ENCODE measurements at regions not wholly inside any gene's neighbourhood (a gene's known extent, or its start where the extent isn't known, plus 50 kb on each side); places are given as distances from the start of the nearest gene placed in this dataset.

- Histone ChIP-seq H3K27ac (ENCODE audit: low read length) (no peak overlapping the region), H3K9me2 (replicated peaks; ENCODE audit: insufficient read depth, low read length) (no peaks in the 10 kb centered on the region), H3K4me3 (ENCODE audit: low read length) (no peak overlapping the region), H3K27me3 (ENCODE audit: low read length) (no peaks in the 10 kb centered on the region), H3K4me2 (ENCODE audit: low read depth, low read length, poor library complexity, severe bottlenecking) (no peak overlapping the region), H3K4me1 (ENCODE audit: low read length) (no peaks in the 10 kb centered on the region), H3K9me3 (ENCODE audit: low read length) (no peaks in the 10 kb centered on the region), H3K79me2 (ENCODE audit: low read length) (no peaks in the 10 kb centered on the region), H2AFZ (ENCODE audit: low read length) (no peak overlapping the region), H4K20me1 (ENCODE audit: insufficient read depth, low read depth, low read length) (no peaks in the 10 kb centered on the region), H3K9ac (ENCODE audit: low read length) (no peak overlapping the region), H3K36me3 (ENCODE audit: insufficient read depth, low read length) (no peaks in the 10 kb centered on the region)
- DNase-seq, result no peak
Observed at GRCh38 chr12:131254374-131254773, 300.7 kb downstream of the ADGRD1 start.

- H3K4me2 ChIP-seq (ENCODE audit: low read depth, low read length, poor library complexity, severe bottlenecking), result no peak overlapping the region
- no peaks in the 10 kb centered on the region for H3K79me2 ChIP-seq (ENCODE audit: low read length)
- H3K27ac ChIP-seq (ENCODE audit: low read length), result no peak overlapping the region
- no peak for DNase-seq
- H3K4me1 ChIP-seq (ENCODE audit: low read length), result no peaks in the 10 kb centered on the region
- H4K20me1 ChIP-seq (ENCODE audit: insufficient read depth, low read depth, low read length), result no peaks in the 10 kb centered on the region
- H3K9me2 ChIP-seq (replicated peaks; ENCODE audit: insufficient read depth, low read length), result no peaks in the 10 kb centered on the region
- H3K27me3 ChIP-seq (ENCODE audit: low read length), result no peaks in the 10 kb centered on the region
- H3K4me3 ChIP-seq (ENCODE audit: low read length), result no peak overlapping the region
- no peaks in the 10 kb centered on the region for H3K9me3 ChIP-seq (ENCODE audit: low read length)
- H3K9ac ChIP-seq (ENCODE audit: low read length), result no peak overlapping the region
- H2AFZ ChIP-seq (ENCODE audit: low read length), result no peak overlapping the region
- H3K36me3 ChIP-seq (ENCODE audit: insufficient read depth, low read length), result no peaks in the 10 kb centered on the region
Observed at GRCh38 chr12:131258398-131258797, 304.7 kb downstream of the ADGRD1 start.

GRCh38 chr12:131260251-131260905, 306.7 kb downstream of the ADGRD1 start:
- DNase-seq, result no peak
- no peaks in the 10 kb centered on the region for H3K36me3 ChIP-seq (ENCODE audit: insufficient read depth, low read length)
- no peaks in the 10 kb centered on the region for H3K79me2 ChIP-seq (ENCODE audit: low read length)
- no peak overlapping the region for H3K9ac ChIP-seq (ENCODE audit: low read length)
- no peak overlapping the region for H3K4me3 ChIP-seq (ENCODE audit: low read length)
- H3K9me2 ChIP-seq (replicated peaks; ENCODE audit: insufficient read depth, low read length), result no peaks in the 10 kb centered on the region
- H4K20me1 ChIP-seq (ENCODE audit: insufficient read depth, low read depth, low read length), result no peaks in the 10 kb centered on the region
- no peaks in the 10 kb centered on the region for H3K4me1 ChIP-seq (ENCODE audit: low read length)
- no peaks in the 10 kb centered on the region for H3K27me3 ChIP-seq (ENCODE audit: low read length)
- no peak overlapping the region for H3K27ac ChIP-seq (ENCODE audit: low read length)
- H3K4me2 ChIP-seq (ENCODE audit: low read depth, low read length, poor library complexity, severe bottlenecking), result no peak overlapping the region
- no peaks in the 10 kb centered on the region for H3K9me3 ChIP-seq (ENCODE audit: low read length)
- no peak overlapping the region for H2AFZ ChIP-seq (ENCODE audit: low read length)

GRCh38 chr12:131260954-131261353, 307.2 kb downstream of the ADGRD1 start:
- no peaks in the 10 kb centered on the region for H3K36me3 ChIP-seq (ENCODE audit: insufficient read depth, low read length)
- H2AFZ ChIP-seq (ENCODE audit: low read length), result no peak overlapping the region

GRCh38 chr12:131261906-131262305, 308.2 kb downstream of the ADGRD1 start:
- no peak overlapping the region for H3K27ac ChIP-seq (ENCODE audit: low read length)
- H4K20me1 ChIP-seq (ENCODE audit: insufficient read depth, low read depth, low read length), result no peaks in the 10 kb centered on the region
- no peak overlapping the region for H3K4me3 ChIP-seq (ENCODE audit: low read length)
- no peak for DNase-seq
- no peak overlapping the region for H2AFZ ChIP-seq (ENCODE audit: low read length)
- H3K79me2 ChIP-seq (ENCODE audit: low read length), result no peaks in the 10 kb centered on the region
- no peaks in the 10 kb centered on the region for H3K27me3 ChIP-seq (ENCODE audit: low read length)
- H3K9me2 ChIP-seq (replicated peaks; ENCODE audit: insufficient read depth, low read length), result no peaks in the 10 kb centered on the region
- H3K9ac ChIP-seq (ENCODE audit: low read length), result no peak overlapping the region
- no peaks in the 10 kb centered on the region for H3K9me3 ChIP-seq (ENCODE audit: low read length)
- H3K4me1 ChIP-seq (ENCODE audit: low read length), result no peaks in the 10 kb centered on the region
- no peaks in the 10 kb centered on the region for H3K36me3 ChIP-seq (ENCODE audit: insufficient read depth, low read length)
- no peak overlapping the region for H3K4me2 ChIP-seq (ENCODE audit: low read depth, low read length, poor library complexity, severe bottlenecking)

More at GRCh38 chr12:131260954-131261353, 307.2 kb downstream of the ADGRD1 start:
- Histone ChIP-seq H3K9me3 (ENCODE audit: low read length) (no peaks in the 10 kb centered on the region), H3K27ac (ENCODE audit: low read length) (no peak overlapping the region), H4K20me1 (ENCODE audit: insufficient read depth, low read depth, low read length) (no peaks in the 10 kb centered on the region), H3K4me3 (ENCODE audit: low read length) (no peak overlapping the region), H3K79me2 (ENCODE audit: low read length) (no peaks in the 10 kb centered on the region), H3K27me3 (ENCODE audit: low read length) (no peaks in the 10 kb centered on the region), H3K4me2 (ENCODE audit: low read depth, low read length, poor library complexity, severe bottlenecking) (no peak overlapping the region), H3K9me2 (replicated peaks; ENCODE audit: insufficient read depth, low read length) (no peaks in the 10 kb centered on the region), H3K9ac (ENCODE audit: low read length) (no peak overlapping the region), H3K4me1 (ENCODE audit: low read length) (no peaks in the 10 kb centered on the region)
- no peak for DNase-seq

GRCh38 chr12:131263626-131264025, 309.9 kb downstream of the ADGRD1 start:
- Histone ChIP-seq H3K79me2 (ENCODE audit: low read length) (no peaks in the 10 kb centered on the region), H4K20me1 (ENCODE audit: insufficient read depth, low read depth, low read length) (no peaks in the 10 kb centered on the region), H2AFZ (ENCODE audit: low read length) (no peak overlapping the region), H3K4me2 (ENCODE audit: low read depth, low read length, poor library complexity, severe bottlenecking) (no peak overlapping the region), H3K9me2 (replicated peaks; ENCODE audit: insufficient read depth, low read length) (no peaks in the 10 kb centered on the region), H3K9ac (ENCODE audit: low read length) (no peak overlapping the region), H3K9me3 (ENCODE audit: low read length) (no peaks in the 10 kb centered on the region), H3K27ac (ENCODE audit: low read length) (no peak overlapping the region), H3K4me3 (ENCODE audit: low read length) (no peak overlapping the region), H3K27me3 (ENCODE audit: low read length) (no peaks in the 10 kb centered on the region), H3K4me1 (ENCODE audit: low read length) (no peaks in the 10 kb centered on the region), H3K36me3 (ENCODE audit: insufficient read depth, low read length) (no peaks in the 10 kb centered on the region)
- DNase-seq, result no peak

GRCh38 chr12:131264635-131265034, 310.9 kb downstream of the ADGRD1 start:
- Histone ChIP-seq H2AFZ (ENCODE audit: low read length) (no peak overlapping the region), H3K9me2 (replicated peaks; ENCODE audit: insufficient read depth, low read length) (no peaks in the 10 kb centered on the region)

GRCh38 chr12:131266591-131267467, 313.1 kb downstream of the ADGRD1 start:
- no peaks in the 10 kb centered on the region for H3K79me2 ChIP-seq (ENCODE audit: low read length)
- no peaks in the 10 kb centered on the region for H3K4me1 ChIP-seq (ENCODE audit: low read length)
- H3K4me2 ChIP-seq (ENCODE audit: low read depth, low read length, poor library complexity, severe bottlenecking), result no peak overlapping the region
- no peaks in the 10 kb centered on the region for H3K9me3 ChIP-seq (ENCODE audit: low read length)
- no peaks in the 10 kb centered on the region for H3K36me3 ChIP-seq (ENCODE audit: insufficient read depth, low read length)
- no peak overlapping the region for H3K27ac ChIP-seq (ENCODE audit: low read length)
- H4K20me1 ChIP-seq (ENCODE audit: insufficient read depth, low read depth, low read length), result no peaks in the 10 kb centered on the region
- no peaks in the 10 kb centered on the region for H3K9me2 ChIP-seq (replicated peaks; ENCODE audit: insufficient read depth, low read length)
- H3K27me3 ChIP-seq (ENCODE audit: low read length), result no peaks in the 10 kb centered on the region
- no peak overlapping the region for H3K4me3 ChIP-seq (ENCODE audit: low read length)
- DNase-seq, result no peak
- H3K9ac ChIP-seq (ENCODE audit: low read length), result no peak overlapping the region
- H2AFZ ChIP-seq (ENCODE audit: low read length), result no peak overlapping the region

More at GRCh38 chr12:131264635-131265034, 310.9 kb downstream of the ADGRD1 start:
- Histone ChIP-seq H3K4me1 (ENCODE audit: low read length) (no peaks in the 10 kb centered on the region), H3K4me3 (ENCODE audit: low read length) (no peak overlapping the region), H3K9ac (ENCODE audit: low read length) (no peak overlapping the region), H3K36me3 (ENCODE audit: insufficient read depth, low read length) (no peaks in the 10 kb centered on the region), H3K9me3 (ENCODE audit: low read length) (no peaks in the 10 kb centered on the region), H4K20me1 (ENCODE audit: insufficient read depth, low read depth, low read length) (no peaks in the 10 kb centered on the region), H3K27me3 (ENCODE audit: low read length) (no peaks in the 10 kb centered on the region), H3K4me2 (ENCODE audit: low read depth, low read length, poor library complexity, severe bottlenecking) (no peak overlapping the region), H3K79me2 (ENCODE audit: low read length) (no peaks in the 10 kb centered on the region), H3K27ac (ENCODE audit: low read length) (no peak overlapping the region)
- no peak for DNase-seq

All from Karpas-422 (cell line).